K562 (cell line): ENCODE measurements at regions not wholly inside any gene's neighbourhood (a gene's known extent, or its start where the extent isn't known, plus 50 kb on each side); places are given as distances from the start of the nearest gene placed in this dataset.
"Not testable (repeated sequence)": the region's sequence is repeated elsewhere in the genome, so short reads cannot be mapped to it uniquely, and the experiment has no call there.

ENCODE experiments used
- ATAC-seq: fragments of 200-7000 bp; cut with Tn5 transposase; 3 replicates; pipeline ENCODE4 v1.9.1; 2020; ENCODE audit warnings: moderate library complexity
- BruUV-seq: library from RNA; stranded (reverse); fragments of 400-500 nt; replicated peaks from 2 replicates; lab custom pipeline; 2021; lab: Mats Ljungman, UMichigan
- CTCF ChIA-PET: fragments of 300-600 bp; formaldehyde crosslinking; extraction: SDS; loops from one replicate; lab custom pipeline; 2021; ENCODE audit warnings: low intra/inter-chr PET ratio; lab: Yijun Ruan, JAX
- POLR2A ChIA-PET: fragments of 300-600, 350-650 bp; sonication (Branson Sonifier 250); formaldehyde crosslinking; extraction: SDS; loops from one replicate; lab custom pipeline; 2021; ENCODE audit warnings: antibody characterized with exemption, inconsistent platforms; lab: Yijun Ruan, JAX
- DNase-seq, 4 experiments: peaks; one replicate each; pipeline versions ENCODE4 v3.0.0 to v3.0.0-alpha.2; 2011 to 2018; ENCODE audit warnings: low spot score in 3 of 4, mixed read lengths in 3 of 4; ENCODE audit errors: extremely low read depth in 1 of 4
- FAIRE-seq: peaks from 2 replicates; lab custom pipeline; 2011; peaks lifted over from hg19 to GRCh38; lab: Jason Lieb, UNC
- H2AFZ ChIP-seq: 2 replicates; pipeline ENCODE4 v1.6.0; 2011; ENCODE audit warnings: low read depth, low read length, control low read depth, inconsistent platforms
- H3K27ac ChIP-seq: fragments of 200-600 bp; 3 replicates; pipeline ENCODE4 v1.8.0; 2011; ENCODE audit warnings: low read depth, mild to moderate bottlenecking, control low read depth, inconsistent platforms, low read length, moderate library complexity, mixed read lengths; ENCODE audit errors: extremely low read depth
- H3K27me3 ChIP-seq, 2 experiments: fragments of 300-600 bp in 1 of 2; 2 replicates in 1 of 2; 3 replicates in 1 of 2; pipeline versions ENCODE4 v1.6.0 to v1.8.0; 2011; ENCODE audit warnings: inconsistent platforms in 2 of 2, low read length in 2 of 2, mild to moderate bottlenecking in 1 of 2, mixed read lengths in 1 of 2, moderate library complexity in 1 of 2; ENCODE audit not compliant: control insufficient read depth in 2 of 2, insufficient read depth in 2 of 2
- H3K36me3 ChIP-seq: fragments of 300-600 bp; 3 replicates; pipeline ENCODE4 v1.8.0; 2011; ENCODE audit warnings: mild to moderate bottlenecking, low read length, inconsistent platforms; ENCODE audit not compliant: control insufficient read depth, insufficient read depth
- H3K4me1 ChIP-seq, 2 experiments: fragments of 200-600 bp in 1 of 2; replicated peaks in 1 of 2; 2 replicates in 1 of 2; 3 replicates in 1 of 2; pipeline versions ENCODE4 v1.5.1 to v1.8.0; 2011; ENCODE audit warnings: inconsistent platforms in 2 of 2, low read length in 2 of 2, mild to moderate bottlenecking in 1 of 2, mixed read lengths in 1 of 2, moderate library complexity in 1 of 2; ENCODE audit not compliant: control insufficient read depth in 2 of 2, insufficient read depth in 2 of 2
- H3K4me2 ChIP-seq: 2 replicates; pipeline ENCODE4 v1.6.1; 2011; ENCODE audit warnings: low read length, control low read depth, inconsistent platforms, mixed read lengths; ENCODE audit not compliant: insufficient read depth
- H3K4me3 ChIP-seq: fragments of 200-600 bp; sonication (generic), shearing (Covaris generic); 2 replicates; pipeline ENCODE4 v1.5.1; 2016; ENCODE audit warnings: control low read depth, inconsistent platforms
- H3K79me2 ChIP-seq: fragments of 200-600 bp; 3 replicates; pipeline ENCODE4 v1.8.0; 2011; ENCODE audit warnings: low read length, inconsistent platforms; ENCODE audit not compliant: control insufficient read depth, insufficient read depth
- H3K9ac ChIP-seq, 2 experiments: 2 replicates each; pipeline versions ENCODE4 v1.6.0 to v1.6.1; 2011; ENCODE audit warnings: low read depth in 2 of 2, low read length in 2 of 2, control low read depth in 1 of 2, inconsistent platforms in 1 of 2, mild to moderate bottlenecking in 1 of 2, mixed read lengths in 1 of 2; ENCODE audit not compliant: insufficient read depth in 1 of 2
- H3K9me1 ChIP-seq: one replicate; pipeline ENCODE4 v1.6.0; 2011; ENCODE audit warnings: inconsistent platforms, mild to moderate bottlenecking, low read length, moderate library complexity; ENCODE audit not compliant: control insufficient read depth, insufficient read depth
- H3K9me3 ChIP-seq: replicated peaks from 2 replicates; pipeline ENCODE4 v1.5.1; 2011; ENCODE audit warnings: low read depth, low read length, inconsistent platforms; ENCODE audit not compliant: control insufficient read depth, insufficient read depth
- H4K20me1 ChIP-seq: replicated peaks from 2 replicates; pipeline ENCODE4 v1.6.1; 2011; ENCODE audit warnings: low read length, inconsistent platforms, mixed read lengths; ENCODE audit not compliant: control insufficient read depth, insufficient read depth
- BCOR ChIP-seq: fragments of 450-650 bp; IDR thresholded peaks from 2 replicates; pipeline ENCODE4 v1.6.1; 2016
- CC2D1A ChIP-seq: fragments of 450-650 bp; IDR thresholded peaks from 2 replicates; pipeline ENCODE4 v1.6.1; 2017; ENCODE audit warnings: mild to moderate bottlenecking
- CHAMP1 ChIP-seq: fragments of 450-650 bp; IDR thresholded peaks from 2 replicates; pipeline ENCODE4 v1.6.1; 2016; ENCODE audit warnings: mild to moderate bottlenecking
- E2F8 ChIP-seq: fragments of 450-650 bp; IDR thresholded peaks from 2 replicates; pipeline ENCODE4 v1.7.1; 2018; ENCODE audit warnings: mild to moderate bottlenecking, low read depth; ENCODE audit not compliant: partially characterized antibody
- HDAC2 ChIP-seq: fragments of 450-650 bp; IDR thresholded peaks from 2 replicates; pipeline ENCODE4 v1.6.1; 2016; ENCODE audit warnings: mild to moderate bottlenecking
- KDM1A ChIP-seq, 2 experiments: fragments of 450-650 bp; IDR thresholded peaks; 2 replicates each; pipeline ENCODE4 v1.6.1; 2016; ENCODE audit warnings: mild to moderate bottlenecking in 2 of 2
- SMARCA5 ChIP-seq: fragments of 450-650 bp; IDR thresholded peaks from 2 replicates; pipeline ENCODE4 v1.6.1; 2016
- ZNF146 ChIP-seq: IDR thresholded peaks from one replicate; pipeline ENCODE4 v1.6.1; 2018; ENCODE audit warnings: missing compliant biosample characterization; ENCODE audit not compliant: unreplicated experiment
- in situ Hi-C: fragments of 300-500 bp; cut with MboI; formaldehyde crosslinking; loops from 4 replicates; pipeline ENCODE4 v1.15.0; 2018; ENCODE audit warnings: inconsistent platforms, mixed read lengths
- intact Hi-C: fragments of 100-400 bp; cut with micrococcal nuclease; formaldehyde crosslinking; loops from 2 replicates; pipeline ENCODE4 v1.14.2; 2022

- TF ChIP-seq E2F8, result no peak
These were observed 364.0 kb upstream of the KCND2 start (continued) for GRCh38 chr7:119908948-119909347.

GRCh38 chr7:119914119-119914518 is 358.9 kb upstream of the KCND2 start:
- in situ Hi-C loops, H3K9me3 ChIP-seq, H3K9ac ChIP-seq, H3K27me3 ChIP-seq, CTCF ChIA-PET, H3K9me1 ChIP-seq, DNase-seq, H3K36me3 ChIP-seq, FAIRE-seq, POLR2A ChIA-PET, BruUV-seq, intact Hi-C loops, H3K79me2 ChIP-seq, H3K4me1 ChIP-seq, H3K4me2 ChIP-seq, H2AFZ ChIP-seq, H3K4me3 ChIP-seq, H4K20me1 ChIP-seq, H3K27ac ChIP-seq, ATAC-seq: not testable (repeated sequence)
- peak; percentile 89 for TF ChIP-seq ZNF146 (CRISPR knock-in tag)
- 0 out of 2 replicates have a peak, but pooled peaks have one; percentile 64 for TF ChIP-seq CHAMP1
- TF ChIP-seq KDM1A (IDR thresholded peaks at IDR 0.05), result peak; percentile 46 to 60; a peak in 1 of 4 replicates
- TF ChIP-seq HDAC2, result 0 out of 2 replicates have a peak, but pooled peaks have one; percentile 28
- TF ChIP-seq SMARCA5, result peak; percentile 50; the same call in 1 of the 2 replicates
- peak; percentile 88 for TF ChIP-seq BCOR
- TF ChIP-seq CC2D1A, result 0 out of 2 replicates have a peak, but pooled peaks have one; percentile 22
